ENCODE measurements at regions not wholly inside any gene's neighbourhood (a gene's known extent, or its start where the extent isn't known, plus 50 kb on each side); places are given as distances from the start of the nearest gene placed in this dataset.

- H3K36me3 ChIP-seq (ENCODE audit: insufficient read depth, low read length): no peaks in the 10 kb centered on the region
- H3K4me1 ChIP-seq (ENCODE audit: insufficient read depth, low read length, severe bottlenecking): no peaks in the 10 kb centered on the region
- TF ChIP-seq EZH2 (IDR thresholded peaks at IDR 0.05; ENCODE audit: borderline replicate concordance, low read length) (no peak), CTCF (IDR thresholded peaks at IDR 0.05; ENCODE audit: low read length) (no peak)
Measured at GRCh38 chr6:103721923-103722322, 1137.8 kb downstream of the HACE1 start.

GRCh38 chr6:103720393-103720792, 1139.3 kb downstream of the HACE1 start:
- Histone ChIP-seq H3K9me2 (ENCODE audit: low read depth, low read length) (no peaks in the 10 kb centered on the region), H3K27ac (ENCODE audit: low read depth, low read length, poor library complexity, severe bottlenecking) (no peak overlapping the region), H3K36me3 (ENCODE audit: insufficient read depth, low read length) (no peaks in the 10 kb centered on the region), H3K27me3 (ENCODE audit: insufficient read depth, low read length) (no peaks in the 10 kb centered on the region), H3K4me1 (ENCODE audit: insufficient read depth, low read length, severe bottlenecking) (no peaks in the 10 kb centered on the region), H3F3A (ENCODE audit: insufficient read depth, low read length) (no peaks in the 10 kb centered on the region), H3K4me2 (ENCODE audit: low read length) (no peak overlapping the region), H3K4me3 (ENCODE audit: low read depth, low read length, poor library complexity, severe bottlenecking) (no peak overlapping the region), H2AFZ (ENCODE audit: low read length) (no peak overlapping the region), H4K20me1 (ENCODE audit: insufficient read depth, low read length) (no peaks in the 10 kb centered on the region), H3K9ac (ENCODE audit: low read length) (no peak overlapping the region), H3K79me2 (ENCODE audit: insufficient read depth, low read length) (no peaks in the 10 kb centered on the region), H3K9me3 (ENCODE audit: low read length) (no peaks in the 10 kb centered on the region)
- TF ChIP-seq CTCF (IDR thresholded peaks at IDR 0.05; ENCODE audit: low read length) (no peak), EZH2 (IDR thresholded peaks at IDR 0.05; ENCODE audit: borderline replicate concordance, low read length) (no peak)

More at GRCh38 chr6:103721923-103722322, 1137.8 kb downstream of the HACE1 start:
- no peak overlapping the region for H3K4me2 ChIP-seq (ENCODE audit: low read length)
- no peak overlapping the region for H2AFZ ChIP-seq (ENCODE audit: low read length)
- no peaks in the 10 kb centered on the region for H3K9me3 ChIP-seq (ENCODE audit: low read length)
- no peaks in the 10 kb centered on the region for H3K9me2 ChIP-seq (ENCODE audit: low read depth, low read length)
- no peak overlapping the region for H3K4me3 ChIP-seq (ENCODE audit: low read depth, low read length, poor library complexity, severe bottlenecking)
- no peaks in the 10 kb centered on the region for H4K20me1 ChIP-seq (ENCODE audit: insufficient read depth, low read length)
- H3K27me3 ChIP-seq (ENCODE audit: insufficient read depth, low read length): no peaks in the 10 kb centered on the region
- no peak overlapping the region for H3K27ac ChIP-seq (ENCODE audit: low read depth, low read length, poor library complexity, severe bottlenecking)
- no peak overlapping the region for H3K9ac ChIP-seq (ENCODE audit: low read length)
- H3F3A ChIP-seq (ENCODE audit: insufficient read depth, low read length): no peaks in the 10 kb centered on the region
- H3K79me2 ChIP-seq (ENCODE audit: insufficient read depth, low read length): no peaks in the 10 kb centered on the region

GRCh38 chr6:103719545-103719944, 1140.2 kb downstream of the HACE1 start:
- Histone ChIP-seq H4K20me1 (ENCODE audit: insufficient read depth, low read length) (no peaks in the 10 kb centered on the region), H3K4me3 (ENCODE audit: low read depth, low read length, poor library complexity, severe bottlenecking) (no peak overlapping the region), H3K4me1 (ENCODE audit: insufficient read depth, low read length, severe bottlenecking) (no peaks in the 10 kb centered on the region), H3K27me3 (ENCODE audit: insufficient read depth, low read length) (no peaks in the 10 kb centered on the region), H3K36me3 (ENCODE audit: insufficient read depth, low read length) (no peaks in the 10 kb centered on the region), H3K9ac (ENCODE audit: low read length) (no peak overlapping the region), H3F3A (ENCODE audit: insufficient read depth, low read length) (no peaks in the 10 kb centered on the region), H3K27ac (ENCODE audit: low read depth, low read length, poor library complexity, severe bottlenecking) (no peak overlapping the region), H3K4me2 (ENCODE audit: low read length) (no peak overlapping the region), H3K9me2 (ENCODE audit: low read depth, low read length) (no peaks in the 10 kb centered on the region), H3K79me2 (ENCODE audit: insufficient read depth, low read length) (no peaks in the 10 kb centered on the region), H2AFZ (ENCODE audit: low read length) (no peak overlapping the region), H3K9me3 (ENCODE audit: low read length) (no peaks in the 10 kb centered on the region)
- TF ChIP-seq CTCF (IDR thresholded peaks at IDR 0.05; ENCODE audit: low read length): no peak

Data from OCI-LY1 (cell line).